Thoracic aorta (tissue), 2 donors: ENCODE measurements at regions not wholly inside any gene's neighbourhood (a gene's known extent, or its start where the extent isn't known, plus 50 kb on each side); places are given as distances from the start of the nearest gene placed in this dataset.

Experiments used
- ATAC-seq: fragments of 150-250 bp; one replicate; pipeline ENCODE4 v1.8.0; 2017; ENCODE audit warnings: low read depth; ENCODE audit not compliant: insufficient number of reproducible peaks, low FRiP score
- DNase-seq: peaks from one replicate; pipeline ENCODE4 v3.0.0-alpha.2; 2020; ENCODE audit warnings: low spot score
- H3K27ac ChIP-seq, 2 donors: fragments of 200-600 bp; sonication (generic); 1 replicate in 1 of 2; 2 replicates in 1 of 2; pipeline ENCODE4 v1.5.1; 2016; ENCODE audit warnings: mild to moderate bottlenecking in 2 of 2, moderate library complexity in 2 of 2
- H3K27me3 ChIP-seq: fragments of 200-600 bp; sonication (generic); replicated peaks from 2 replicates; pipeline ENCODE4 v1.6.0; 2016; ENCODE audit warnings: mild to moderate bottlenecking; ENCODE audit not compliant: insufficient read depth
- H3K36me3 ChIP-seq: fragments of 200-600 bp; sonication (generic); one replicate; pipeline ENCODE4 v1.5.1; 2016
- H3K4me1 ChIP-seq, 2 donors: fragments of 200-600 bp; sonication (generic); 1 replicate in 1 of 2; 2 replicates in 1 of 2; pipeline versions ENCODE4 v1.5.1 to v1.6.0; 2016; ENCODE audit warnings: low read depth in 2 of 2, mild to moderate bottlenecking in 1 of 2; ENCODE audit not compliant: control insufficient read depth in 1 of 2
- H3K4me3 ChIP-seq: fragments of 200-600 bp; sonication (generic); 2 replicates; pipeline ENCODE4 v1.5.1; 2016; ENCODE audit warnings: mild to moderate bottlenecking
- H3K9me3 ChIP-seq: fragments of 200-600 bp; sonication (generic); 2 replicates; pipeline ENCODE4 v1.5.1; 2016
- CTCF ChIP-seq: fragments of 200-600 bp; sonication (generic); IDR thresholded peaks from one replicate; pipeline ENCODE4 v1.5.1; 2019; ENCODE audit warnings: antibody characterized with exemption

DNA sequence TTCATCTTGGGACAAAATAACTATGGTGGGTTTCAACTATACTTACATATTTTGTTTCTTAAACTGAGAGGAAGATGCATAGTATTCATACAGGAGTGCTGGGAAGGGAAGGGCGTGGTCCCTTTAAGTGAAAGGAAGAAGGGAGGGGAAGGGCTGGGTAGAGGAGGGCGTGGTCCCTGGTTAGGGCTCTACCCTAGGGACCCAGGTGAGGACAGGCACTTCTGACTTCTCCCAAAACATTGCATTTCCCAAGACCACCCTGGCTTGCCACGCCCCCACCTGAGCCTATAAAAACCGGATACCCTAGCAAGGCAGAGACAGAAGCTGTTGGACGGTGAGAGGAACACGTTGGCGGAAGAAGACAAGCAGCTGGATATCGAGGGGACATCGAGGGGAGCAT lies 157.6 kb upstream of the PLXNA4 start:
- Histone ChIP-seq H3K9me3 (no peaks in the 10 kb centered on the region), H3K36me3 (no peaks in the 10 kb centered on the region), H3K4me1 (no peaks in the 10 kb centered on the region), H3K27ac (no peak overlapping the region), H3K4me3 (no peak overlapping the region), H3K27me3 (no peaks in the 10 kb centered on the region)
- DNase-seq (no peak), ATAC-seq (no peak)
- no peak for TF ChIP-seq CTCF

DNA sequence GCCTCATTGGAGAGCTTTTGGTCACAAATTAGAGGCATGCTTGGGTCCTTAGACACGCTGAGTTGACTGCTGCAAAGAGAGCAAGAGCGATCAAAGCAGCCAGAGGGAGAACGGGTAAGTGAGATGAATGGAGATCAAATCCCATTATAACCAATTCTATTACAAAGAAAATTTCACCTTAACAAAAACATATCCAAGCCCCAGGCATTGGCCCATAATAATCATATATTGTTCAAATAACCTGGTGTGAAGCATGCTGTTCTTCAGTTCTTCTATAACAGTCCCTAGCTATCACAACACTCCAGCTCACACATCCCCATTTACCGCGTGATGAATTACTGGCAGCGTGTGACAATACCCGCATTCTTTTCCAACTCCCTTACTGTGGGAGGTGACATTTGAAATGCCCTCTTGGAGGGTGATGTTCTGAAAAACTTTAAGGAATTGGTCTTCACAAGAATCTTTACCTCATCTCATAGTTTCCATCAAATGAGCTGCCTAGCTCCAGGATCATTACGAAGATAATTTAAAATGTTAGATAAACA lies 156.1 kb upstream of the PLXNA4 start:
- Histone ChIP-seq H3K4me3 (no peak overlapping the region), H3K36me3 (no peaks in the 10 kb centered on the region), H3K4me1 (no peaks in the 10 kb centered on the region), H3K27ac (no peak overlapping the region), H3K9me3 (no peaks in the 10 kb centered on the region), H3K27me3 (no peaks in the 10 kb centered on the region)
- no peak for TF ChIP-seq CTCF
- no peak for DNase-seq
- ATAC-seq = no peak

GRCh38 chr7:132730105-132730504 lies 153.8 kb upstream of the PLXNA4 start:
- no peak for TF ChIP-seq CTCF
- Histone ChIP-seq H3K4me1 (no peaks in the 10 kb centered on the region), H3K9me3 (no peaks in the 10 kb centered on the region), H3K4me3 (no peak overlapping the region), H3K27ac (no peak overlapping the region), H3K36me3 (no peaks in the 10 kb centered on the region), H3K27me3 (no peaks in the 10 kb centered on the region)
- DNase-seq (no peak), ATAC-seq (no peak)

DNA sequence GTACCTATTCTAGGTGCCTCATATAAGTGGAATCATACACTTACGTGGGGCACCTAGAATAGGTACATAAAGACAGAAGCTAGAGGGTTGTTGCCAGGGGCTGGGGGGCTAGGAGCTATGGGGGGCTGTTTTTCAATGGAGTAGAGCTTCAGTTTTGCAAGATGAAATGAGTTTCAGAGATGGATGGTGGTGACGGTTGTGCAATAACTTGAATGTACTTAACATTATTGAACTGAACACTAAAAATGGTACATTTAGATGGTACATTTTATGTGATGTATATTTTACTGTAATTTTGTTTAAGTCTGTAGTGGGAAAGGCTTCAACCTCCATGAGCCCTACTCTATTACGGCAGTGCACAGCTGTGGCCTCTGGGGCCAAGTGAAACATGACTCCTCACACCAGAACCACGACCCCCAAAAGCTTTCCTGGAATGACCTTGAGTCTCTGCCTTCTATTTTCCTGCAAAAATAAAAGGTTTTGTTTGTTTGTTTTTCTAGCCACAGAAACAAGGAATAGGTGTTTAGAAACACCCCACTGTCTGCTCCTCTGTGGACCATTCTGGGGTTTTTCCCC lies 147.3 kb upstream of the PLXNA4 start:
- ATAC-seq (no peak), DNase-seq (no peak)
- no peak overlapping the region for H3K4me3 ChIP-seq

DNA sequence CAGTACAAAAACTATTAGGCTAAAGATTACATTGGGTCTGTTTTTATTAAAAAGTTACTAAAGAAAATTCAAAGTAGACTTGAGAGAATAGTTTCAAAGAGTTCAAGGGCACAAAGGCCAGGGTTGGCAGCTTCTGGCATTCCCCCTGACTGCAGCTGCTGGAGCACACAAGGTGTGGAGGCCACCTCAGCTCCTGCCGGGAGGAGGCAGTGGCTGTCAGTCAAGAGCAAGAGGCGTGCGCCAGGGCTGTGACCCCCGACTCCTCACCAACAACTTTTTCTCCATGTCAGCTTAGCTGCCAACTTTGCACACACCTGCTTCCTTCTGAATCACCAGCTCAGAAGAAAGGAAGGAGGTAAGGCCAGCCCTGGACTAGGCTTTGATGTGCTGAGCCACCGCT lies 144.6 kb upstream of the PLXNA4 start:
- no peaks in the 10 kb centered on the region for H3K9me3 ChIP-seq
- no peaks in the 10 kb centered on the region for H3K4me1 ChIP-seq
- H3K36me3 ChIP-seq = no peaks in the 10 kb centered on the region
- H3K27ac ChIP-seq = no peak overlapping the region
- no peaks in the 10 kb centered on the region for H3K27me3 ChIP-seq
- no peak overlapping the region for H3K4me3 ChIP-seq
- DNase-seq = no peak
- ATAC-seq = no peak
- no peak for TF ChIP-seq CTCF

More for the DNA sequence above, 147.3 kb upstream of the PLXNA4 start:
- Histone ChIP-seq H3K27ac (no peak overlapping the region), H3K9me3 (no peaks in the 10 kb centered on the region), H3K36me3 (no peaks in the 10 kb centered on the region), H3K4me1 (no peaks in the 10 kb centered on the region), H3K27me3 (no peaks in the 10 kb centered on the region)
- TF ChIP-seq CTCF = no peak
